Dendritic cell treated with granulocyte-macrophage colony-stimulating factor and Interleukin-4, amounts not matched to agents 40 ng/mL and 50 ng/mL, for 4 days (primary cell): ENCODE measurements at regions not wholly inside any gene's neighbourhood (a gene's known extent, or its start where the extent isn't known, plus 50 kb on each side); places are given as distances from the start of the nearest gene placed in this dataset.

Experiments used
- H3K27ac Mint-ChIP-seq: one replicate; pipeline ENCODE4 v1.8.0; 2022; ENCODE audit warnings: mild to moderate bottlenecking, mixed read lengths
- H3K27me3 Mint-ChIP-seq: one replicate; pipeline ENCODE4 v1.8.0; 2022; ENCODE audit warnings: mild to moderate bottlenecking, mixed read lengths
- H3K36me3 Mint-ChIP-seq: one replicate; pipeline ENCODE4 v1.8.0; 2022; ENCODE audit warnings: low read depth, mixed read lengths
- H3K4me1 Mint-ChIP-seq: one replicate; pipeline ENCODE4 v1.8.0; 2022; ENCODE audit warnings: low read depth, mixed read lengths
- H3K4me3 Mint-ChIP-seq: one replicate; pipeline ENCODE4 v1.8.0; 2022; ENCODE audit warnings: mild to moderate bottlenecking, moderate library complexity, mixed read lengths
- H3K9me3 Mint-ChIP-seq: one replicate; pipeline ENCODE4 v1.8.0; 2022; ENCODE audit warnings: mixed read lengths
- intact Hi-C: fragments of 100-400 bp; cut with micrococcal nuclease; formaldehyde crosslinking; loops from one replicate; pipeline ENCODE4 v1.15.0; 2022

GRCh38 chrX:25288676-25289075 lies 272.9 kb upstream of the ARX start:
- Mint-ChIP-seq H3K36me3 (no peaks in the 10 kb centered on the region), H3K9me3 (no peaks in the 10 kb centered on the region), H3K27me3 (no peaks in the 10 kb centered on the region), H3K4me1 (no peaks in the 10 kb centered on the region), H3K27ac (no peak overlapping the region), H3K4me3 (no peak overlapping the region)
- intact Hi-C loops: no loop called here

- no peaks in the 10 kb centered on the region for H3K9me3 Mint-ChIP-seq
- no peaks in the 10 kb centered on the region for H3K36me3 Mint-ChIP-seq
- H3K4me1 Mint-ChIP-seq: no peaks in the 10 kb centered on the region
- intact Hi-C loops: no loop called here
- no peak overlapping the region for H3K4me3 Mint-ChIP-seq
- no peak overlapping the region for H3K27ac Mint-ChIP-seq
- H3K27me3 Mint-ChIP-seq: no peaks in the 10 kb centered on the region
Measured at GRCh38 chrX:25287521-25287920, 271.8 kb upstream of the ARX start.

GRCh38 chrX:25285598-25285997 lies 269.8 kb upstream of the ARX start:
- intact Hi-C loops: no loop called here
- Mint-ChIP-seq H3K4me3 (no peak overlapping the region), H3K27me3 (no peaks in the 10 kb centered on the region), H3K36me3 (no peaks in the 10 kb centered on the region), H3K27ac (no peak overlapping the region), H3K4me1 (no peaks in the 10 kb centered on the region), H3K9me3 (no peaks in the 10 kb centered on the region)

- Mint-ChIP-seq H3K4me3 (no peak overlapping the region), H3K27me3 (no peaks in the 10 kb centered on the region), H3K4me1 (no peaks in the 10 kb centered on the region), H3K27ac (no peak overlapping the region), H3K9me3 (no peaks in the 10 kb centered on the region), H3K36me3 (no peaks in the 10 kb centered on the region)
- intact Hi-C loops: no loop called here
Measured at GRCh38 chrX:25279510-25279909, 263.7 kb upstream of the ARX start.

GRCh38 chrX:25278341-25278740 lies 262.6 kb upstream of the ARX start:
- H3K4me1 Mint-ChIP-seq: no peaks in the 10 kb centered on the region

GRCh38 chrX:25277574-25277973 lies 261.8 kb upstream of the ARX start:
- Mint-ChIP-seq H3K4me3 (no peak overlapping the region), H3K36me3 (no peaks in the 10 kb centered on the region), H3K4me1 (no peaks in the 10 kb centered on the region), H3K27ac (no peak overlapping the region), H3K9me3 (no peaks in the 10 kb centered on the region), H3K27me3 (no peaks in the 10 kb centered on the region)
- intact Hi-C loops: no loop called here

More at GRCh38 chrX:25278341-25278740, 262.6 kb upstream of the ARX start:
- H3K27me3 Mint-ChIP-seq: no peaks in the 10 kb centered on the region
- no peaks in the 10 kb centered on the region for H3K9me3 Mint-ChIP-seq
- H3K27ac Mint-ChIP-seq: no peak overlapping the region
- intact Hi-C loops: no loop called here
- no peak overlapping the region for H3K4me3 Mint-ChIP-seq
- H3K36me3 Mint-ChIP-seq: no peaks in the 10 kb centered on the region

- intact Hi-C loops: no loop called here
- no peak overlapping the region for H3K4me3 Mint-ChIP-seq
- H3K4me1 Mint-ChIP-seq: no peaks in the 10 kb centered on the region
- H3K9me3 Mint-ChIP-seq: no peaks in the 10 kb centered on the region
- H3K27me3 Mint-ChIP-seq: no peaks in the 10 kb centered on the region
- no peaks in the 10 kb centered on the region for H3K36me3 Mint-ChIP-seq
- H3K27ac Mint-ChIP-seq: no peak overlapping the region
Measured at GRCh38 chrX:25275159-25275558, 259.4 kb upstream of the ARX start.

- Mint-ChIP-seq H3K4me3 (no peak overlapping the region), H3K27ac (no peak overlapping the region), H3K4me1 (no peaks in the 10 kb centered on the region), H3K9me3 (no peaks in the 10 kb centered on the region), H3K27me3 (no peaks in the 10 kb centered on the region), H3K36me3 (no peaks in the 10 kb centered on the region)
- intact Hi-C loops: no loop called here
Measured at GRCh38 chrX:25241461-25241860, 225.7 kb upstream of the ARX start.

GRCh38 chrX:25226151-25226550 lies 210.4 kb upstream of the ARX start:
- intact Hi-C loops: no loop called here
- Mint-ChIP-seq H3K4me1 (no peaks in the 10 kb centered on the region), H3K36me3 (no peaks in the 10 kb centered on the region), H3K27ac (no peak overlapping the region), H3K9me3 (no peaks in the 10 kb centered on the region), H3K4me3 (no peak overlapping the region), H3K27me3 (no peaks in the 10 kb centered on the region)

- intact Hi-C loops: no loop called here
- H3K36me3 Mint-ChIP-seq: no peaks in the 10 kb centered on the region
Measured at GRCh38 chrX:25219480-25219879, 203.7 kb upstream of the ARX start.

GRCh38 chrX:25213611-25214010 lies 197.8 kb upstream of the ARX start:
- H3K4me3 Mint-ChIP-seq: no peak overlapping the region
- H3K36me3 Mint-ChIP-seq: no peaks in the 10 kb centered on the region
- H3K9me3 Mint-ChIP-seq: no peaks in the 10 kb centered on the region
- H3K4me1 Mint-ChIP-seq: no peaks in the 10 kb centered on the region
- no peak overlapping the region for H3K27ac Mint-ChIP-seq
- intact Hi-C loops: no loop called here
- no peaks in the 10 kb centered on the region for H3K27me3 Mint-ChIP-seq

More at GRCh38 chrX:25219480-25219879, 203.7 kb upstream of the ARX start:
- no peaks in the 10 kb centered on the region for H3K9me3 Mint-ChIP-seq
- H3K27me3 Mint-ChIP-seq: no peaks in the 10 kb centered on the region
- no peaks in the 10 kb centered on the region for H3K4me1 Mint-ChIP-seq
- no peak overlapping the region for H3K27ac Mint-ChIP-seq
- H3K4me3 Mint-ChIP-seq: no peak overlapping the region

- no peak overlapping the region for H3K27ac Mint-ChIP-seq
- no peaks in the 10 kb centered on the region for H3K4me1 Mint-ChIP-seq
- H3K9me3 Mint-ChIP-seq: no peaks in the 10 kb centered on the region
- H3K36me3 Mint-ChIP-seq: no peaks in the 10 kb centered on the region
- intact Hi-C loops: no loop called here
- no peaks in the 10 kb centered on the region for H3K27me3 Mint-ChIP-seq
- H3K4me3 Mint-ChIP-seq: no peak overlapping the region
Measured at GRCh38 chrX:25207803-25208475, 192.2 kb upstream of the ARX start.

GRCh38 chrX:25206778-25207177 lies 191.0 kb upstream of the ARX start:
- H3K4me3 Mint-ChIP-seq: no peak overlapping the region
- H3K36me3 Mint-ChIP-seq: no peaks in the 10 kb centered on the region
- H3K4me1 Mint-ChIP-seq: no peaks in the 10 kb centered on the region
- no peaks in the 10 kb centered on the region for H3K27me3 Mint-ChIP-seq
- no peaks in the 10 kb centered on the region for H3K9me3 Mint-ChIP-seq
- intact Hi-C loops: no loop called here
- no peak overlapping the region for H3K27ac Mint-ChIP-seq

GRCh38 chrX:25204182-25204581 lies 188.4 kb upstream of the ARX start:
- intact Hi-C loops: no loop called here
- H3K27me3 Mint-ChIP-seq: no peaks in the 10 kb centered on the region
- H3K27ac Mint-ChIP-seq: no peak overlapping the region
- H3K4me1 Mint-ChIP-seq: no peaks in the 10 kb centered on the region
- no peak overlapping the region for H3K4me3 Mint-ChIP-seq
- H3K36me3 Mint-ChIP-seq: no peaks in the 10 kb centered on the region
- no peaks in the 10 kb centered on the region for H3K9me3 Mint-ChIP-seq

- H3K27ac Mint-ChIP-seq: no peak overlapping the region
- no peaks in the 10 kb centered on the region for H3K36me3 Mint-ChIP-seq
- H3K9me3 Mint-ChIP-seq: no peaks in the 10 kb centered on the region
- intact Hi-C loops: no loop called here
- H3K27me3 Mint-ChIP-seq: no peaks in the 10 kb centered on the region
- H3K4me3 Mint-ChIP-seq: no peak overlapping the region
- H3K4me1 Mint-ChIP-seq: no peaks in the 10 kb centered on the region
Measured at GRCh38 chrX:25202827-25203226, 187.1 kb upstream of the ARX start.
